Glomerular endothelial cell (primary cell): ENCODE measurements at regions not wholly inside any gene's neighbourhood (a gene's known extent, or its start where the extent isn't known, plus 50 kb on each side); places are given as distances from the start of the nearest gene placed in this dataset.

Experiments used
- DNase-seq: peaks from one replicate; pipeline ENCODE4 v3.0.0-alpha.2; 2011; ENCODE audit warnings: low read depth, low spot score; ENCODE audit errors: extremely low read depth

GRCh38 chr5:175246889-175247520, 197.0 kb downstream of the DRD1 start:
- no peak for DNase-seq

- no peak for DNase-seq
Measured at GRCh38 chr5:175246242-175246888, 197.6 kb downstream of the DRD1 start.

- DNase-seq = no peak
Measured at GRCh38 chr5:175243441-175243840, 200.5 kb downstream of the DRD1 start.

GRCh38 chr5:175242207-175242606, 201.8 kb downstream of the DRD1 start:
- no peak for DNase-seq

GRCh38 chr5:175238326-175238725, 205.7 kb downstream of the DRD1 start:
- no peak for DNase-seq

GRCh38 chr5:175236176-175236575, 207.8 kb downstream of the DRD1 start:
- no peak for DNase-seq

GRCh38 chr5:175235251-175235960, 208.6 kb downstream of the DRD1 start:
- no peak for DNase-seq

- DNase-seq = no peak
Measured at GRCh38 chr5:175230299-175230698, 213.7 kb downstream of the DRD1 start.

GRCh38 chr5:175226506-175226905, 217.5 kb downstream of the DRD1 start:
- no peak for DNase-seq

- DNase-seq = no peak
Measured at GRCh38 chr5:175223291-175223690, 220.7 kb downstream of the DRD1 start.

GRCh38 chr5:175222621-175223020, 221.4 kb downstream of the DRD1 start:
- DNase-seq = no peak

GRCh38 chr5:175220549-175220948, 223.4 kb downstream of the DRD1 start:
- no peak for DNase-seq

GRCh38 chr5:175219366-175219765, 224.6 kb downstream of the DRD1 start:
- no peak for DNase-seq

- no peak for DNase-seq
Measured at GRCh38 chr5:175216991-175217390, 227.0 kb downstream of the DRD1 start.

- no peak for DNase-seq
Measured at GRCh38 chr5:175215906-175216305, 228.1 kb downstream of the DRD1 start.

- DNase-seq = no peak
Measured at GRCh38 chr5:175214152-175214551, 229.8 kb downstream of the DRD1 start.

- DNase-seq = no peak
Measured at GRCh38 chr5:175211956-175212756, 231.8 kb downstream of the DRD1 start.

GRCh38 chr5:175207321-175208040, 236.5 kb downstream of the DRD1 start:
- no peak for DNase-seq

- DNase-seq = no peak
Measured at GRCh38 chr5:175206669-175207068, 237.3 kb downstream of the DRD1 start.

- no peak for DNase-seq
Measured at GRCh38 chr5:175202463-175203068, 241.4 kb downstream of the DRD1 start.
